ENCODE measurements at regions not wholly inside any gene's neighbourhood (a gene's known extent, or its start where the extent isn't known, plus 50 kb on each side); places are given as distances from the start of the nearest gene placed in this dataset.
"Not testable (repeated sequence)": the region's sequence is repeated elsewhere in the genome, so short reads cannot be mapped to it uniquely, and the experiment has no call there.

GRCh38 chr11:135017296-135017695 lies 605.3 kb upstream of the B3GAT1 start:
- TF ChIP-seq CTCF (IDR thresholded peaks at IDR 0.05; ENCODE audit: low read depth, low read length), result no peak
- no peak overlapping the region for H3K4me3 ChIP-seq (ENCODE audit: low read depth, low read length)

GRCh38 chr11:135015966-135016365 lies 603.9 kb upstream of the B3GAT1 start:
- TF ChIP-seq CTCF (IDR thresholded peaks at IDR 0.05; ENCODE audit: low read depth, low read length), result no peak

GRCh38 chr11:135011313-135011712 lies 599.3 kb upstream of the B3GAT1 start:
- H3K4me3 ChIP-seq (ENCODE audit: low read depth, low read length), result not testable (repeated sequence)

More at GRCh38 chr11:135015966-135016365, 603.9 kb upstream of the B3GAT1 start:
- no peak overlapping the region for H3K4me3 ChIP-seq (ENCODE audit: low read depth, low read length)

GRCh38 chr11:135009125-135009524 lies 597.1 kb upstream of the B3GAT1 start:
- no peak overlapping the region for H3K4me3 ChIP-seq (ENCODE audit: low read depth, low read length)
- no peak for TF ChIP-seq CTCF (IDR thresholded peaks at IDR 0.05; ENCODE audit: low read depth, low read length)

- no peak overlapping the region for H3K4me3 ChIP-seq (ENCODE audit: low read depth, low read length)
- no peak for TF ChIP-seq CTCF (IDR thresholded peaks at IDR 0.05; ENCODE audit: low read depth, low read length)
Observed at GRCh38 chr11:135008412-135008811, 596.4 kb upstream of the B3GAT1 start.

GRCh38 chr11:135008001-135008405 lies 596.0 kb upstream of the B3GAT1 start:
- H3K4me3 ChIP-seq (ENCODE audit: low read depth, low read length), result no peak overlapping the region
- TF ChIP-seq CTCF (IDR thresholded peaks at IDR 0.05; ENCODE audit: low read depth, low read length), result no peak

- no peak overlapping the region for H3K4me3 ChIP-seq (ENCODE audit: low read depth, low read length)
- no peak for TF ChIP-seq CTCF (IDR thresholded peaks at IDR 0.05; ENCODE audit: low read depth, low read length)
Observed at GRCh38 chr11:135006800-135007199, 594.8 kb upstream of the B3GAT1 start.

- TF ChIP-seq CTCF (IDR thresholded peaks at IDR 0.05; ENCODE audit: low read depth, low read length), result no peak
- H3K4me3 ChIP-seq (ENCODE audit: low read depth, low read length), result no peak overlapping the region
Observed at GRCh38 chr11:135004495-135004894, 592.5 kb upstream of the B3GAT1 start.
